Nephron progenitor cell (in vitro differentiated cells): ENCODE measurements at regions not wholly inside any gene's neighbourhood (a gene's known extent, or its start where the extent isn't known, plus 50 kb on each side); places are given as distances from the start of the nearest gene placed in this dataset.

Experiments used
- DNase-seq: peaks from one replicate; pipeline ENCODE4 v3.0.0; 2021
- H3K27ac Mint-ChIP-seq: 2 replicates; pipeline ENCODE4 v1.8.0; 2021; ENCODE audit warnings: mild to moderate bottlenecking, moderate library complexity, mixed read lengths
- H3K27me3 Mint-ChIP-seq: 2 replicates; pipeline ENCODE4 v1.8.0; 2021; ENCODE audit warnings: mild to moderate bottlenecking, low read depth, mixed read lengths; ENCODE audit not compliant: poor library complexity
- H3K36me3 Mint-ChIP-seq: 2 replicates; pipeline ENCODE4 v1.8.0; 2021; ENCODE audit warnings: low read depth, mixed read lengths
- H3K4me1 Mint-ChIP-seq: 2 replicates; pipeline ENCODE4 v1.8.0; 2021; ENCODE audit warnings: mixed read lengths
- H3K4me3 Mint-ChIP-seq: 2 replicates; pipeline ENCODE4 v1.8.0; 2021; ENCODE audit warnings: mild to moderate bottlenecking, moderate library complexity, mixed read lengths
- H3K9me3 Mint-ChIP-seq: 2 replicates; pipeline ENCODE4 v1.8.0; 2021; ENCODE audit warnings: mild to moderate bottlenecking, moderate library complexity, mixed read lengths
- CTCF ChIP-seq: fragments of 200-600 bp; sonication (generic); IDR thresholded peaks from 2 replicates; pipeline ENCODE4 v1.5.0; 2021; ENCODE audit warnings: antibody characterized with exemption

GRCh38 chr7:142548978-142549377 lies 200.3 kb upstream of the PRSS1 start:
- DNase-seq: no peak
- no peak for TF ChIP-seq CTCF
- no peak overlapping the region for H3K27ac Mint-ChIP-seq
- H3K27me3 Mint-ChIP-seq: no peaks in the 10 kb centered on the region
- H3K4me1 Mint-ChIP-seq: no peaks in the 10 kb centered on the region
- H3K9me3 Mint-ChIP-seq: peaks cover 4% of the 10 kb centered on the region
- no peak overlapping the region for H3K4me3 Mint-ChIP-seq
- no peaks in the 10 kb centered on the region for H3K36me3 Mint-ChIP-seq

GRCh38 chr7:142546452-142546851 lies 202.8 kb upstream of the PRSS1 start:
- Mint-ChIP-seq H3K27ac (no peak overlapping the region), H3K4me3 (no peak overlapping the region), H3K4me1 (no peaks in the 10 kb centered on the region), H3K27me3 (peaks cover 3% of the 10 kb centered on the region), H3K36me3 (no peaks in the 10 kb centered on the region), H3K9me3 (peaks cover 4% of the 10 kb centered on the region)
- no peak for DNase-seq
- no peak for TF ChIP-seq CTCF

GRCh38 chr7:142542942-142543341 lies 206.3 kb upstream of the PRSS1 start:
- no peak for DNase-seq
- H3K9me3 Mint-ChIP-seq: peaks cover 3% of the 10 kb centered on the region
- no peak overlapping the region for H3K4me3 Mint-ChIP-seq
- H3K4me1 Mint-ChIP-seq: no peaks in the 10 kb centered on the region
- H3K27ac Mint-ChIP-seq: no peak overlapping the region
- no peaks in the 10 kb centered on the region for H3K36me3 Mint-ChIP-seq
- H3K27me3 Mint-ChIP-seq: peaks cover 3% of the 10 kb centered on the region
- TF ChIP-seq CTCF: no peak

- Mint-ChIP-seq H3K4me1 (no peaks in the 10 kb centered on the region), H3K9me3 (no peaks in the 10 kb centered on the region), H3K36me3 (no peaks in the 10 kb centered on the region), H3K27me3 (peaks cover 3% of the 10 kb centered on the region), H3K4me3 (no peak overlapping the region), H3K27ac (no peak overlapping the region)
- no peak for TF ChIP-seq CTCF
- no peak for DNase-seq
These were observed 207.2 kb upstream of the PRSS1 start for GRCh38 chr7:142542105-142542504.

- H3K4me1 Mint-ChIP-seq: no peaks in the 10 kb centered on the region
- no peaks in the 10 kb centered on the region for H3K9me3 Mint-ChIP-seq
- no peak for DNase-seq
- no peak overlapping the region for H3K4me3 Mint-ChIP-seq
- H3K27ac Mint-ChIP-seq: no peak overlapping the region
- H3K36me3 Mint-ChIP-seq: no peaks in the 10 kb centered on the region
- H3K27me3 Mint-ChIP-seq: peaks cover 9% of the 10 kb centered on the region
- no peak for TF ChIP-seq CTCF
These were observed 208.9 kb upstream of the PRSS1 start for GRCh38 chr7:142540371-142540770.

GRCh38 chr7:142539901-142540300 lies 209.4 kb upstream of the PRSS1 start:
- no peak overlapping the region for H3K27ac Mint-ChIP-seq
- H3K4me1 Mint-ChIP-seq: no peaks in the 10 kb centered on the region
- no peaks in the 10 kb centered on the region for H3K36me3 Mint-ChIP-seq
- H3K4me3 Mint-ChIP-seq: no peak overlapping the region
- no peak for TF ChIP-seq CTCF
- DNase-seq: no peak
- no peaks in the 10 kb centered on the region for H3K9me3 Mint-ChIP-seq
- peaks cover 12% of the 10 kb centered on the region for H3K27me3 Mint-ChIP-seq
